H1 (cell line): ENCODE measurements at regions not wholly inside any gene's neighbourhood (a gene's known extent, or its start where the extent isn't known, plus 50 kb on each side); places are given as distances from the start of the nearest gene placed in this dataset.

Experiments
- CTCF ChIP-seq, 3 experiments: IDR thresholded peaks; 1 replicate in 2 of 3; 2 replicates in 1 of 3; pipeline versions ENCODE4 v1.5.1 to v1.6.1; 2011; ENCODE audit warnings: low read length in 3 of 3, mild to moderate bottlenecking in 3 of 3, inconsistent platforms in 2 of 3, low read depth in 1 of 3, moderate library complexity in 1 of 3; ENCODE audit not compliant: insufficient read depth in 1 of 3; ENCODE audit errors: control extremely low read depth in 1 of 3
- EP300 ChIP-seq, 2 experiments: IDR thresholded peaks; 1 replicate in 1 of 2; 2 replicates in 1 of 2; pipeline ENCODE4 v1.6.1; 2011 to 2012; ENCODE audit warnings: low read depth in 2 of 2, low read length in 2 of 2, mild to moderate bottlenecking in 2 of 2, borderline replicate concordance in 1 of 2, inconsistent platforms in 1 of 2, moderate library complexity in 1 of 2
- EZH2 ChIP-seq: fragments of 200-600 bp; sonication (generic); IDR thresholded peaks from 2 replicates; pipeline ENCODE4 v1.7.1; 2012; ENCODE audit warnings: low read depth, mild to moderate bottlenecking, moderate library complexity, low read length, inconsistent platforms; ENCODE audit not compliant: severe bottlenecking
- JUN ChIP-seq: IDR thresholded peaks from 2 replicates; pipeline ENCODE4 v1.6.1; 2011; ENCODE audit warnings: low read depth, mild to moderate bottlenecking, improper control_type of control experiment, low read length
- MAX ChIP-seq: IDR thresholded peaks from 2 replicates; pipeline ENCODE4 v1.6.1; 2012; ENCODE audit warnings: inconsistent platforms
- PHF8 ChIP-seq: fragments of 200-600 bp; sonication (generic); conservative IDR thresholded peaks from 2 replicates; pipeline ENCODE4 v1.7.1; 2012; ENCODE audit warnings: low read depth, mild to moderate bottlenecking, inconsistent platforms, low read length, moderate library complexity
- POLR2A ChIP-seq, 2 experiments: IDR thresholded peaks; 1 replicate in 1 of 2; 2 replicates in 1 of 2; pipeline ENCODE4 v1.6.1; 2011; ENCODE audit warnings: low read depth in 2 of 2, low read length in 2 of 2, mild to moderate bottlenecking in 2 of 2; ENCODE audit errors: control extremely low read depth in 1 of 2
- RFX5 ChIP-seq: IDR thresholded peaks from 2 replicates; pipeline ENCODE4 v1.6.1; 2011; ENCODE audit warnings: low read depth, low read length, improper control_type of control experiment, borderline replicate concordance
- SP2 ChIP-seq: IDR thresholded peaks from 2 replicates; pipeline ENCODE4 v1.6.1; 2012; ENCODE audit warnings: mild to moderate bottlenecking, low read length, inconsistent platforms
- SRF ChIP-seq: IDR thresholded peaks from 2 replicates; pipeline ENCODE4 v1.6.1; 2011; ENCODE audit warnings: mild to moderate bottlenecking, low read depth, low read length, moderate library complexity
- TAF7 ChIP-seq: optimal IDR thresholded peaks from 2 replicates; pipeline ENCODE3; 2011; ENCODE audit warnings: low read depth, mild to moderate bottlenecking, inconsistent platforms, low read length, moderate library complexity, borderline replicate concordance
- YY1 ChIP-seq: IDR thresholded peaks from 2 replicates; pipeline ENCODE4 v1.6.1; 2011; ENCODE audit warnings: low read depth, mild to moderate bottlenecking, low read length
- ZNF274 ChIP-seq: IDR thresholded peaks from 2 replicates; pipeline ENCODE4 v1.7.0; 2012; ENCODE audit warnings: low read length, borderline replicate concordance; ENCODE audit errors: extremely low read depth

GRCh38 chr6:6952484-6952883 is 155.3 kb upstream of the RREB1 start:
- TF ChIP-seq YY1 (no peak), CTCF (IDR thresholded peaks at IDR 0.05; ENCODE audit: control extremely low read depth in 1 of 3, insufficient read depth in 1 of 3, low read depth in 1 of 3, low read length in 3 of 3) (no peak), PHF8 (no peak), SRF (no peak), TAF7 (no peak), RFX5 (no peak), MAX (no peak), POLR2A (IDR thresholded peaks at IDR 0.05; ENCODE audit: control extremely low read depth in 1 of 2, low read depth in 2 of 2, low read length in 2 of 2) (no peak), SP2 (no peak), EZH2 (no peak), ZNF274 (no peak), EP300 (IDR thresholded peaks at IDR 0.05; ENCODE audit: borderline replicate concordance in 1 of 2, low read depth in 2 of 2, low read length in 2 of 2) (no peak), JUN (no peak)
